ENCODE measurements at regions not wholly inside any gene's neighbourhood (a gene's known extent, or its start where the extent isn't known, plus 50 kb on each side); places are given as distances from the start of the nearest gene placed in this dataset.

DNA sequence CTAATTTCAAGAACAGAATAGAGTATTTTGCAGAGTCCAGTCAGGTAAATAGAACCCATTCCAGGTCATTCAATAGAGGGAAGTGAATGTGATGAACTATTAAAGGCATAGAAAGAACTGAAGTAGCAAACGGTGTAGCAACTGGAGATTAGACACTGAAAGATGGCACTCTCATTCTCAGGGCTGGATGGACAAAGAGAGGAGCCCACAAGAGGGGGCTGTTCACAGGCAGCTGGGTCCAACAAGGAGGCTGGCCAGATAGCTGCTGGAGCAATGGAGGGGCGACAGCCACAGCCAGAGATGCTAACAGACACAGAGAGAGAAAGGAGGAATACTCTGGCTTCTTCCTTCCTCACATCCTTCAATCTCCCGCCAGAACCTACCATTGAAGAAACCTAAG, 93.1 kb upstream of the SMARCA2 start:
- TF ChIP-seq, protein P1, sequence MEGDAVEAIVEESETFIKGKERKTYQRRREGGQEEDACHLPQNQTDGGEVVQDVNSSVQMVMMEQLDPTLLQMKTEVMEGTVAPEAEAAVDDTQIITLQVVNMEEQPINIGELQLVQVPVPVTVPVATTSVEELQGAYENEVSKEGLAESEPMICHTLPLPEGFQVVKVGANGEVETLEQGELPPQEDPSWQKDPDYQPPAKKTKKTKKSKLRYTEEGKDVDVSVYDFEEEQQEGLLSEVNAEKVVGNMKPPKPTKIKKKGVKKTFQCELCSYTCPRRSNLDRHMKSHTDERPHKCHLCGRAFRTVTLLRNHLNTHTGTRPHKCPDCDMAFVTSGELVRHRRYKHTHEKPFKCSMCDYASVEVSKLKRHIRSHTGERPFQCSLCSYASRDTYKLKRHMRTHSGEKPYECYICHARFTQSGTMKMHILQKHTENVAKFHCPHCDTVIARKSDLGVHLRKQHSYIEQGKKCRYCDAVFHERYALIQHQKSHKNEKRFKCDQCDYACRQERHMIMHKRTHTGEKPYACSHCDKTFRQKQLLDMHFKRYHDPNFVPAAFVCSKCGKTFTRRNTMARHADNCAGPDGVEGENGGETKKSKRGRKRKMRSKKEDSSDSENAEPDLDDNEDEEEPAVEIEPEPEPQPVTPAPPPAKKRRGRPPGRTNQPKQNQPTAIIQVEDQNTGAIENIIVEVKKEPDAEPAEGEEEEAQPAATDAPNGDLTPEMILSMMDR (conservative IDR thresholded peaks at IDR 0.05; ENCODE audit: low read depth in 2 of 2) = peak; percentile 46 to 64
- TF ChIP-seq, protein P2, sequence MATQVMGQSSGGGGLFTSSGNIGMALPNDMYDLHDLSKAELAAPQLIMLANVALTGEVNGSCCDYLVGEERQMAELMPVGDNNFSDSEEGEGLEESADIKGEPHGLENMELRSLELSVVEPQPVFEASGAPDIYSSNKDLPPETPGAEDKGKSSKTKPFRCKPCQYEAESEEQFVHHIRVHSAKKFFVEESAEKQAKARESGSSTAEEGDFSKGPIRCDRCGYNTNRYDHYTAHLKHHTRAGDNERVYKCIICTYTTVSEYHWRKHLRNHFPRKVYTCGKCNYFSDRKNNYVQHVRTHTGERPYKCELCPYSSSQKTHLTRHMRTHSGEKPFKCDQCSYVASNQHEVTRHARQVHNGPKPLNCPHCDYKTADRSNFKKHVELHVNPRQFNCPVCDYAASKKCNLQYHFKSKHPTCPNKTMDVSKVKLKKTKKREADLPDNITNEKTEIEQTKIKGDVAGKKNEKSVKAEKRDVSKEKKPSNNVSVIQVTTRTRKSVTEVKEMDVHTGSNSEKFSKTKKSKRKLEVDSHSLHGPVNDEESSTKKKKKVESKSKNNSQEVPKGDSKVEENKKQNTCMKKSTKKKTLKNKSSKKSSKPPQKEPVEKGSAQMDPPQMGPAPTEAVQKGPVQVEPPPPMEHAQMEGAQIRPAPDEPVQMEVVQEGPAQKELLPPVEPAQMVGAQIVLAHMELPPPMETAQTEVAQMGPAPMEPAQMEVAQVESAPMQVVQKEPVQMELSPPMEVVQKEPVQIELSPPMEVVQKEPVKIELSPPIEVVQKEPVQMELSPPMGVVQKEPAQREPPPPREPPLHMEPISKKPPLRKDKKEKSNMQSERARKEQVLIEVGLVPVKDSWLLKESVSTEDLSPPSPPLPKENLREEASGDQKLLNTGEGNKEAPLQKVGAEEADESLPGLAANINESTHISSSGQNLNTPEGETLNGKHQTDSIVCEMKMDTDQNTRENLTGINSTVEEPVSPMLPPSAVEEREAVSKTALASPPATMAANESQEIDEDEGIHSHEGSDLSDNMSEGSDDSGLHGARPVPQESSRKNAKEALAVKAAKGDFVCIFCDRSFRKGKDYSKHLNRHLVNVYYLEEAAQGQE (IDR thresholded peaks at IDR 0.05; ENCODE audit: unreplicated experiment) = no peak
- no peak for TF ChIP-seq EZH2 (IDR thresholded peaks at IDR 0.05; ENCODE audit: low read depth, unreplicated experiment)
- TF ChIP-seq ZNF331 (CRISPR knock-in tag; IDR thresholded peaks at IDR 0.05; ENCODE audit: low read depth) = no peak
- TF ChIP-seq POLR2AphosphoS5 (IDR thresholded peaks at IDR 0.05; ENCODE audit: low read depth) = no peak
- no peak for TF ChIP-seq CREB1 (CRISPR knock-in tag; IDR thresholded peaks at IDR 0.05; ENCODE audit: low read depth)
- TF ChIP-seq, protein P3, sequence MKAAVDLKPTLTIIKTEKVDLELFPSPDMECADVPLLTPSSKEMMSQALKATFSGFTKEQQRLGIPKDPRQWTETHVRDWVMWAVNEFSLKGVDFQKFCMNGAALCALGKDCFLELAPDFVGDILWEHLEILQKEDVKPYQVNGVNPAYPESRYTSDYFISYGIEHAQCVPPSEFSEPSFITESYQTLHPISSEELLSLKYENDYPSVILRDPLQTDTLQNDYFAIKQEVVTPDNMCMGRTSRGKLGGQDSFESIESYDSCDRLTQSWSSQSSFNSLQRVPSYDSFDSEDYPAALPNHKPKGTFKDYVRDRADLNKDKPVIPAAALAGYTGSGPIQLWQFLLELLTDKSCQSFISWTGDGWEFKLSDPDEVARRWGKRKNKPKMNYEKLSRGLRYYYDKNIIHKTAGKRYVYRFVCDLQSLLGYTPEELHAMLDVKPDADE (IDR thresholded peaks at IDR 0.05) = no peak
- TF ChIP-seq EZH2phosphoT487 (IDR thresholded peaks at IDR 0.05; ENCODE audit: unreplicated experiment) = no peak
- no peak for TF ChIP-seq ZNF114 (CRISPR knock-in tag; IDR thresholded peaks at IDR 0.05)
- no peak for TF ChIP-seq JUNB (IDR thresholded peaks at IDR 0.05; ENCODE audit: unreplicated experiment)
- no peak for TF ChIP-seq STAT1 (IDR thresholded peaks at IDR 0.05; ENCODE audit: unreplicated experiment)
- TF ChIP-seq, protein P4, sequence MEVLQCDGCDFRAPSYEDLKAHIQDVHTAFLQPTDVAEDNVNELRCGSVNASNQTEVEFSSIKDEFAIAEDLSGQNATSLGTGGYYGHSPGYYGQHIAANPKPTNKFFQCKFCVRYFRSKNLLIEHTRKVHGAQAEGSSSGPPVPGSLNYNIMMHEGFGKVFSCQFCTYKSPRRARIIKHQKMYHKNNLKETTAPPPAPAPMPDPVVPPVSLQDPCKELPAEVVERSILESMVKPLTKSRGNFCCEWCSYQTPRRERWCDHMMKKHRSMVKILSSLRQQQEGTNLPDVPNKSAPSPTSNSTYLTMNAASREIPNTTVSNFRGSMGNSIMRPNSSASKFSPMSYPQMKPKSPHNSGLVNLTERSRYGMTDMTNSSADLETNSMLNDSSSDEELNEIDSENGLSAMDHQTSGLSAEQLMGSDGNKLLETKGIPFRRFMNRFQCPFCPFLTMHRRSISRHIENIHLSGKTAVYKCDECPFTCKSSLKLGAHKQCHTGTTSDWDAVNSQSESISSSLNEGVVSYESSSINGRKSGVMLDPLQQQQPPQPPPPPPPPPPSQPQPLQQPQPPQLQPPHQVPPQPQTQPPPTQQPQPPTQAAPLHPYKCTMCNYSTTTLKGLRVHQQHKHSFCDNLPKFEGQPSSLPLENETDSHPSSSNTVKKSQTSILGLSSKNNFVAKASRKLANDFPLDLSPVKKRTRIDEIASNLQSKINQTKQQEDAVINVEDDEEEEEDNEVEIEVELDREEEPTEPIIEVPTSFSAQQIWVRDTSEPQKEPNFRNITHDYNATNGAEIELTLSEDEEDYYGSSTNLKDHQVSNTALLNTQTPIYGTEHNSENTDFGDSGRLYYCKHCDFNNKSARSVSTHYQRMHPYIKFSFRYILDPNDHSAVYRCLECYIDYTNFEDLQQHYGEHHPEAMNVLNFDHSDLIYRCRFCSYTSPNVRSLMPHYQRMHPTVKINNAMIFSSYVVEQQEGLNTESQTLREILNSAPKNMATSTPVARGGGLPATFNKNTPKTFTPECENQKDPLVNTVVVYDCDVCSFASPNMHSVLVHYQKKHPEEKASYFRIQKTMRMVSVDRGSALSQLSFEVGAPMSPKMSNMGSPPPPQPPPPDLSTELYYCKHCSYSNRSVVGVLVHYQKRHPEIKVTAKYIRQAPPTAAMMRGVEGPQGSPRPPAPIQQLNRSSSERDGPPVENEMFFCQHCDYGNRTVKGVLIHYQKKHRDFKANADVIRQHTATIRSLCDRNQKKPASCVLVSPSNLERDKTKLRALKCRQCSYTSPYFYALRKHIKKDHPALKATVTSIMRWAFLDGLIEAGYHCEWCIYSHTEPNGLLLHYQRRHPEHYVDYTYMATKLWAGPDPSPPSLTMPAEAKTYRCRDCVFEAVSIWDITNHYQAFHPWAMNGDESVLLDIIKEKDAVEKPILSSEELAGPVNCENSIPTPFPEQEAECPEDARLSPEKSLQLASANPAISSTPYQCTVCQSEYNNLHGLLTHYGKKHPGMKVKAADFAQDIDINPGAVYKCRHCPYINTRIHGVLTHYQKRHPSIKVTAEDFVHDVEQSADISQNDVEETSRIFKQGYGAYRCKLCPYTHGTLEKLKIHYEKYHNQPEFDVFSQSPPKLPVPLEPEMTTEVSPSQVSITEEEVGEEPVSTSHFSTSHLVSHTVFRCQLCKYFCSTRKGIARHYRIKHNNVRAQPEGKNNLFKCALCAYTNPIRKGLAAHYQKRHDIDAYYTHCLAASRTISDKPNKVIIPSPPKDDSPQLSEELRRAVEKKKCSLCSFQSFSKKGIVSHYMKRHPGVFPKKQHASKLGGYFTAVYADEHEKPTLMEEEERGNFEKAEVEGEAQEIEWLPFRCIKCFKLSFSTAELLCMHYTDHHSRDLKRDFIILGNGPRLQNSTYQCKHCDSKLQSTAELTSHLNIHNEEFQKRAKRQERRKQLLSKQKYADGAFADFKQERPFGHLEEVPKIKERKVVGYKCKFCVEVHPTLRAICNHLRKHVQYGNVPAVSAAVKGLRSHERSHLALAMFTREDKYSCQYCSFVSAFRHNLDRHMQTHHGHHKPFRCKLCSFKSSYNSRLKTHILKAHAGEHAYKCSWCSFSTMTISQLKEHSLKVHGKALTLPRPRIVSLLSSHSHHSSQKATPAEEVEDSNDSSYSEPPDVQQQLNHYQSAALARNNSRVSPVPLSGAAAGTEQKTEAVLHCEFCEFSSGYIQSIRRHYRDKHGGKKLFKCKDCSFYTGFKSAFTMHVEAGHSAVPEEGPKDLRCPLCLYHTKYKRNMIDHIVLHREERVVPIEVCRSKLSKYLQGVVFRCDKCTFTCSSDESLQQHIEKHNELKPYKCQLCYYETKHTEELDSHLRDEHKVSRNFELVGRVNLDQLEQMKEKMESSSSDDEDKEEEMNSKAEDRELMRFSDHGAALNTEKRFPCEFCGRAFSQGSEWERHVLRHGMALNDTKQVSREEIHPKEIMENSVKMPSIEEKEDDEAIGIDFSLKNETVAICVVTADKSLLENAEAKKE (CRISPR knock-in tag; IDR thresholded peaks at IDR 0.05) = no peak
- no peak for TF ChIP-seq NANOG (IDR thresholded peaks at IDR 0.05; ENCODE audit: borderline replicate concordance)

All from GM23338 (cell line).